ENCODE measurements at regions not wholly inside any gene's neighbourhood (a gene's known extent, or its start where the extent isn't known, plus 50 kb on each side); places are given as distances from the start of the nearest gene placed in this dataset.
A peak's percentile ranks its signal among the peaks of the same experiment; 100 is the strongest.

GRCh38 chr14:44010071-44010470, 497.0 kb downstream of the FSCB start:
- TF ChIP-seq CEBPB (IDR thresholded peaks at IDR 0.05; ENCODE audit: borderline replicate concordance, low read depth, low read length): peak; percentile 47; the same call in 1 of the 2 replicates
- TF ChIP-seq ZBED4 (CRISPR knock-in tag; IDR thresholded peaks at IDR 0.05; ENCODE audit: borderline replicate concordance): no peak
- no peak for TF ChIP-seq ZXDC (CRISPR knock-in tag; IDR thresholded peaks at IDR 0.05)
- no peak for TF ChIP-seq ZNF160 (CRISPR knock-in tag; IDR thresholded peaks at IDR 0.05)
- TF ChIP-seq RAD51 (IDR thresholded peaks at IDR 0.05; ENCODE audit: borderline replicate concordance): no peak
- TF ChIP-seq USF2 (IDR thresholded peaks at IDR 0.05; ENCODE audit: low read depth, low read length): no peak
- no peak for TF ChIP-seq USF2 (CRISPR knock-in tag; IDR thresholded peaks at IDR 0.05; ENCODE audit: borderline replicate concordance)
- no peak for TF ChIP-seq ZBTB43 (CRISPR knock-in tag; conservative IDR thresholded peaks at IDR 0.05)
- TF ChIP-seq NFIC (IDR thresholded peaks at IDR 0.05; ENCODE audit: low read length): peak; percentile 8; the same call in 1 of the 2 replicates
- no peak for TF ChIP-seq SMARCC2 (IDR thresholded peaks at IDR 0.05)
- TF ChIP-seq FOXP1 (IDR thresholded peaks at IDR 0.05): no peak
- no peak for TF ChIP-seq FOXP1 (CRISPR knock-in tag; IDR thresholded peaks at IDR 0.05)
- TF ChIP-seq CEBPG (CRISPR knock-in tag; IDR thresholded peaks at IDR 0.05): peak; percentile 68
- no peak for TF ChIP-seq SOX6 (IDR thresholded peaks at IDR 0.05)
- TF ChIP-seq SOX6 (CRISPR knock-in tag; IDR thresholded peaks at IDR 0.05): peak; percentile 20; the same call in 1 of the 2 replicates
- 0 out of 2 replicates have a peak, but pooled peaks have one; percentile 35 for TF ChIP-seq BCL6 (CRISPR knock-in tag; IDR thresholded peaks at IDR 0.05)
- no peak overlapping the region for H3K9ac ChIP-seq (ENCODE audit: insufficient read depth, low read depth, low read length)

More at GRCh38 chr14:44010071-44010470, 497.0 kb downstream of the FSCB start:
- POLR2A ChIA-PET: no interaction called here
- no peak for FAIRE-seq
- H3K4me2 ChIP-seq (ENCODE audit: low read depth, low read length): peak overlapping the region; percentile 25
- no peak for DNase-seq (ENCODE audit: low spot score)
- no peaks in the 10 kb centered on the region for H4K20me1 ChIP-seq (ENCODE audit: insufficient read depth, low read length)
- no peaks in the 10 kb centered on the region for H3K79me2 ChIP-seq (ENCODE audit: insufficient read depth, low read length)
- no peak overlapping the region for H3K4me3 ChIP-seq (replicated peaks in 1 of 3; ENCODE audit: insufficient read depth in 1 of 3, low read depth in 2 of 3, low read length in 3 of 3)
- CTCF ChIA-PET (ENCODE audit: low intra/inter-chr PET ratio, low total read pairs): no interaction called here
- peak; percentile 54; the same call in 2 of the 3 replicates for ATAC-seq
- no peaks in the 10 kb centered on the region for H3K9me3 ChIP-seq (ENCODE audit: low read length)
- WGBS (ENCODE audit: low lambda C conversion rate): 3% methylated on average over 3 of the region's 3 CpGs
- peak overlapping the region; percentile 59 for H3K27ac ChIP-seq (ENCODE audit: extremely low read length, insufficient read depth, low read length)
- no TSS peak for BruUV-seq (replicated peaks)
- intact Hi-C loops (cut with micrococcal nuclease; ENCODE audit: unreplicated experiment): no loop called here
- H2AFZ ChIP-seq (ENCODE audit: low read length): no peak overlapping the region
- in situ Hi-C loops (cut with HindIII; ENCODE audit: extremely low pct_ligation_motif_present, low pct_unique_long_range_greater_than_20kb): no loop called here
- no peaks in the 10 kb centered on the region for H3K27me3 ChIP-seq (ENCODE audit: control insufficient read depth in 1 of 2, insufficient read depth in 2 of 2, low read length in 2 of 2)
- peaks cover 21% of the 10 kb centered on the region for H3K4me1 ChIP-seq (ENCODE audit: insufficient read depth, low read length)
- no peaks in the 10 kb centered on the region for H3K36me3 ChIP-seq (replicated peaks in 1 of 2; ENCODE audit: control insufficient read depth in 1 of 2, insufficient read depth in 2 of 2, low read length in 2 of 2)
